GM23338 (cell line): ENCODE measurements at regions not wholly inside any gene's neighbourhood (a gene's known extent, or its start where the extent isn't known, plus 50 kb on each side); places are given as distances from the start of the nearest gene placed in this dataset.

Experiments
- EZH2 ChIP-seq: fragments of 200-600 bp; sonication (generic); IDR thresholded peaks from one replicate; pipeline ENCODE4 v1.8.0; 2017; ENCODE audit warnings: antibody characterized with exemption, mild to moderate bottlenecking, low read depth; ENCODE audit not compliant: unreplicated experiment
- EZH2phosphoT487 ChIP-seq: fragments of 200-600 bp; sonication (generic); IDR thresholded peaks from one replicate; pipeline ENCODE4 v1.8.1; 2018; ENCODE audit warnings: antibody characterized with exemption; ENCODE audit not compliant: unreplicated experiment
- POLR2AphosphoS5 ChIP-seq: IDR thresholded peaks from 2 replicates; pipeline ENCODE4 v1.6.1; 2016; ENCODE audit warnings: antibody characterized with exemption, low read depth
- STAT1 ChIP-seq: IDR thresholded peaks from one replicate; pipeline ENCODE4 v1.6.1; 2016; ENCODE audit warnings: antibody characterized with exemption; ENCODE audit not compliant: unreplicated experiment
- ZNF331 ChIP-seq: fragments of 250-450 bp; sonication (Bioruptor Pico); IDR thresholded peaks from 2 replicates; pipeline ENCODE4 v1.5.0; 2020; ENCODE audit warnings: low read depth, mild to moderate bottlenecking, moderate library complexity
- TF ChIP-seq, protein P1 (sequence below), 2 experiments: fragments of 200-600 bp in 1 of 2; sonication (generic) in 1 of 2; conservative IDR thresholded peaks; 2 replicates each; pipeline versions ENCODE4 v1.5.1 to v1.6.1; 2016 to 2017; ENCODE audit warnings: antibody characterized with exemption in 2 of 2, low read depth in 2 of 2, mild to moderate bottlenecking in 2 of 2, moderate library complexity in 1 of 2
- TF ChIP-seq, protein P2 (sequence below): IDR thresholded peaks from 2 replicates; pipeline ENCODE4 v1.6.1; 2016; ENCODE audit warnings: antibody characterized with exemption
- TF ChIP-seq, protein P3 (sequence below): IDR thresholded peaks from one replicate; pipeline ENCODE4 v1.6.1; 2018; ENCODE audit warnings: antibody characterized with exemption; ENCODE audit not compliant: unreplicated experiment

DNA sequence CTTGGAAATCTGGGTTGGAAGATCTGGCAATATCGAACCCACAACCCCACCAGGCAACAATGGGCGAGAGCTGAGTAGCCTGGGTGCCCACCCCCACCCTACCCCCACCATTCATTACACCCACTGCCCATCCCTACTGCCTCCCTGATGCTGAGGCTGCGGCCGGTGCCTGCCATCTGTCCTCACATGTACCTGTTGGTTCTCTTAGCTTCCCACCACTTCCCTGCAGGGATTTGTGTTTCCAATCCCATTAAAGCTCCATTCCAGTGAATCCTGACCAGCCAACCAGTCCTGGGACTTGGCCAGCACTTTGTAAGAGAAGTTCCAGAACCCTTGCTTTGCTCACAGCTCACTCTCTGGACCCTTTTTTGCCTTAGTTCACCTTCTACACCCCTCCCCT, 163.0 kb upstream of the SH3BP4 start:
- TF ChIP-seq, protein P1, sequence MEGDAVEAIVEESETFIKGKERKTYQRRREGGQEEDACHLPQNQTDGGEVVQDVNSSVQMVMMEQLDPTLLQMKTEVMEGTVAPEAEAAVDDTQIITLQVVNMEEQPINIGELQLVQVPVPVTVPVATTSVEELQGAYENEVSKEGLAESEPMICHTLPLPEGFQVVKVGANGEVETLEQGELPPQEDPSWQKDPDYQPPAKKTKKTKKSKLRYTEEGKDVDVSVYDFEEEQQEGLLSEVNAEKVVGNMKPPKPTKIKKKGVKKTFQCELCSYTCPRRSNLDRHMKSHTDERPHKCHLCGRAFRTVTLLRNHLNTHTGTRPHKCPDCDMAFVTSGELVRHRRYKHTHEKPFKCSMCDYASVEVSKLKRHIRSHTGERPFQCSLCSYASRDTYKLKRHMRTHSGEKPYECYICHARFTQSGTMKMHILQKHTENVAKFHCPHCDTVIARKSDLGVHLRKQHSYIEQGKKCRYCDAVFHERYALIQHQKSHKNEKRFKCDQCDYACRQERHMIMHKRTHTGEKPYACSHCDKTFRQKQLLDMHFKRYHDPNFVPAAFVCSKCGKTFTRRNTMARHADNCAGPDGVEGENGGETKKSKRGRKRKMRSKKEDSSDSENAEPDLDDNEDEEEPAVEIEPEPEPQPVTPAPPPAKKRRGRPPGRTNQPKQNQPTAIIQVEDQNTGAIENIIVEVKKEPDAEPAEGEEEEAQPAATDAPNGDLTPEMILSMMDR (conservative IDR thresholded peaks at IDR 0.05; ENCODE audit: low read depth in 2 of 2), result no peak
- TF ChIP-seq ZNF331 (CRISPR knock-in tag) (no peak), STAT1 (no peak), EZH2phosphoT487 (no peak), POLR2AphosphoS5 (no peak), EZH2 (no peak)
- TF ChIP-seq, protein P2, sequence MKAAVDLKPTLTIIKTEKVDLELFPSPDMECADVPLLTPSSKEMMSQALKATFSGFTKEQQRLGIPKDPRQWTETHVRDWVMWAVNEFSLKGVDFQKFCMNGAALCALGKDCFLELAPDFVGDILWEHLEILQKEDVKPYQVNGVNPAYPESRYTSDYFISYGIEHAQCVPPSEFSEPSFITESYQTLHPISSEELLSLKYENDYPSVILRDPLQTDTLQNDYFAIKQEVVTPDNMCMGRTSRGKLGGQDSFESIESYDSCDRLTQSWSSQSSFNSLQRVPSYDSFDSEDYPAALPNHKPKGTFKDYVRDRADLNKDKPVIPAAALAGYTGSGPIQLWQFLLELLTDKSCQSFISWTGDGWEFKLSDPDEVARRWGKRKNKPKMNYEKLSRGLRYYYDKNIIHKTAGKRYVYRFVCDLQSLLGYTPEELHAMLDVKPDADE, result no peak
- TF ChIP-seq, protein P3, sequence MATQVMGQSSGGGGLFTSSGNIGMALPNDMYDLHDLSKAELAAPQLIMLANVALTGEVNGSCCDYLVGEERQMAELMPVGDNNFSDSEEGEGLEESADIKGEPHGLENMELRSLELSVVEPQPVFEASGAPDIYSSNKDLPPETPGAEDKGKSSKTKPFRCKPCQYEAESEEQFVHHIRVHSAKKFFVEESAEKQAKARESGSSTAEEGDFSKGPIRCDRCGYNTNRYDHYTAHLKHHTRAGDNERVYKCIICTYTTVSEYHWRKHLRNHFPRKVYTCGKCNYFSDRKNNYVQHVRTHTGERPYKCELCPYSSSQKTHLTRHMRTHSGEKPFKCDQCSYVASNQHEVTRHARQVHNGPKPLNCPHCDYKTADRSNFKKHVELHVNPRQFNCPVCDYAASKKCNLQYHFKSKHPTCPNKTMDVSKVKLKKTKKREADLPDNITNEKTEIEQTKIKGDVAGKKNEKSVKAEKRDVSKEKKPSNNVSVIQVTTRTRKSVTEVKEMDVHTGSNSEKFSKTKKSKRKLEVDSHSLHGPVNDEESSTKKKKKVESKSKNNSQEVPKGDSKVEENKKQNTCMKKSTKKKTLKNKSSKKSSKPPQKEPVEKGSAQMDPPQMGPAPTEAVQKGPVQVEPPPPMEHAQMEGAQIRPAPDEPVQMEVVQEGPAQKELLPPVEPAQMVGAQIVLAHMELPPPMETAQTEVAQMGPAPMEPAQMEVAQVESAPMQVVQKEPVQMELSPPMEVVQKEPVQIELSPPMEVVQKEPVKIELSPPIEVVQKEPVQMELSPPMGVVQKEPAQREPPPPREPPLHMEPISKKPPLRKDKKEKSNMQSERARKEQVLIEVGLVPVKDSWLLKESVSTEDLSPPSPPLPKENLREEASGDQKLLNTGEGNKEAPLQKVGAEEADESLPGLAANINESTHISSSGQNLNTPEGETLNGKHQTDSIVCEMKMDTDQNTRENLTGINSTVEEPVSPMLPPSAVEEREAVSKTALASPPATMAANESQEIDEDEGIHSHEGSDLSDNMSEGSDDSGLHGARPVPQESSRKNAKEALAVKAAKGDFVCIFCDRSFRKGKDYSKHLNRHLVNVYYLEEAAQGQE, result no peak
